ENCODE measurements at regions not wholly inside any gene's neighbourhood (a gene's known extent, or its start where the extent isn't known, plus 50 kb on each side); places are given as distances from the start of the nearest gene placed in this dataset.

GRCh38 chr10:106473129-106473685 is 691.3 kb downstream of the SORCS1 start:
- DNase-seq (ENCODE audit: low read depth in 1 of 2, low spot score in 1 of 2) = no peak
- Histone ChIP-seq H3K27me3 (no peaks in the 10 kb centered on the region), H3K27ac (no peak overlapping the region), H3K4me3 (no peak overlapping the region), H3K9me3 (ENCODE audit: low read depth) (no peaks in the 10 kb centered on the region), H3K36me3 (no peaks in the 10 kb centered on the region), H3K4me1 (ENCODE audit: low read depth) (no peaks in the 10 kb centered on the region)
- no peak for TF ChIP-seq CTCF (IDR thresholded peaks at IDR 0.05; ENCODE audit: low read depth, low read length)

GRCh38 chr10:106467506-106467905 is 697.0 kb downstream of the SORCS1 start:
- Histone ChIP-seq H3K27me3 (no peaks in the 10 kb centered on the region), H3K4me1 (ENCODE audit: low read depth) (no peaks in the 10 kb centered on the region), H3K27ac (no peak overlapping the region), H3K4me3 (no peak overlapping the region), H3K36me3 (no peaks in the 10 kb centered on the region), H3K9me3 (ENCODE audit: low read depth) (no peaks in the 10 kb centered on the region)
- DNase-seq (ENCODE audit: low read depth in 1 of 2, low spot score in 1 of 2) = no peak
- no peak for TF ChIP-seq CTCF (IDR thresholded peaks at IDR 0.05; ENCODE audit: low read depth, low read length)

- no peak for DNase-seq (ENCODE audit: low read depth in 1 of 2, low spot score in 1 of 2)
- H3K4me1 ChIP-seq (ENCODE audit: low read depth) = no peaks in the 10 kb centered on the region
- no peaks in the 10 kb centered on the region for H3K36me3 ChIP-seq
- no peak overlapping the region for H3K27ac ChIP-seq
- H3K27me3 ChIP-seq = no peaks in the 10 kb centered on the region
- no peak for TF ChIP-seq CTCF (IDR thresholded peaks at IDR 0.05; ENCODE audit: low read depth, low read length)
- no peaks in the 10 kb centered on the region for H3K9me3 ChIP-seq (ENCODE audit: low read depth)
- H3K4me3 ChIP-seq = no peak overlapping the region
Measured at GRCh38 chr10:106457522-106457921, 707.0 kb downstream of the SORCS1 start.

DNA sequence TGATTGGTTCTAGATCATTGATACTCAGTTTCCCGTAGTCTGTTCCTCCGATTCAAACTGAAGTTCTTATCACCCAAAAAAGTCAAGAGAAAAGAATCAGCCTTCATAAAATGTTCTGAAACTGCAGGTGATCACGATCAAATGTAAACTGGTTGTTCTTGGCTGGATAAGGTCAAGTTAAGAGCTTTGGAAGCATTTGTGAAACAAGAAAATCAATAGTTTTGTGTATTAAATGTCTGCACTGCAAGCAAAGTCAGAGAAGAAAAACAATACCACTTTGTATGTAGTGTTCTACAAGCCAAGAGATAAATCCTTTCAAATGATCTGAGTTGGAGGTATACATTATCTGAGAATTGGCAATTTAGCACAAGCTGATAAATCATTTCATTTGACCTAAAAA is 710.3 kb downstream of the SORCS1 start:
- no peaks in the 10 kb centered on the region for H3K4me1 ChIP-seq (ENCODE audit: low read depth)
- no peaks in the 10 kb centered on the region for H3K9me3 ChIP-seq (ENCODE audit: low read depth)
- DNase-seq (ENCODE audit: low read depth in 1 of 2, low spot score in 1 of 2) = no peak
- H3K27ac ChIP-seq = no peak overlapping the region
- TF ChIP-seq CTCF (IDR thresholded peaks at IDR 0.05; ENCODE audit: low read depth, low read length) = no peak
- H3K27me3 ChIP-seq = no peaks in the 10 kb centered on the region
- H3K36me3 ChIP-seq = no peaks in the 10 kb centered on the region
- H3K4me3 ChIP-seq = no peak overlapping the region

- H3K27ac ChIP-seq = no peak overlapping the region
- no peaks in the 10 kb centered on the region for H3K4me1 ChIP-seq (ENCODE audit: low read depth)
- TF ChIP-seq CTCF (IDR thresholded peaks at IDR 0.05; ENCODE audit: low read depth, low read length) = no peak
- DNase-seq (ENCODE audit: low read depth in 1 of 2, low spot score in 1 of 2) = no peak
- no peaks in the 10 kb centered on the region for H3K36me3 ChIP-seq
- no peaks in the 10 kb centered on the region for H3K27me3 ChIP-seq
- no peak overlapping the region for H3K4me3 ChIP-seq
- H3K9me3 ChIP-seq (ENCODE audit: low read depth) = no peaks in the 10 kb centered on the region
Measured at GRCh38 chr10:106450966-106451365, 713.5 kb downstream of the SORCS1 start.

GRCh38 chr10:106446920-106447319 is 717.6 kb downstream of the SORCS1 start:
- no peak for DNase-seq (ENCODE audit: low read depth in 1 of 2, low spot score in 1 of 2)
- TF ChIP-seq CTCF (IDR thresholded peaks at IDR 0.05; ENCODE audit: low read depth, low read length) = no peak
- H3K36me3 ChIP-seq = no peaks in the 10 kb centered on the region
- H3K9me3 ChIP-seq (ENCODE audit: low read depth) = no peaks in the 10 kb centered on the region
- no peak overlapping the region for H3K27ac ChIP-seq
- no peaks in the 10 kb centered on the region for H3K27me3 ChIP-seq
- no peak overlapping the region for H3K4me3 ChIP-seq
- no peaks in the 10 kb centered on the region for H3K4me1 ChIP-seq (ENCODE audit: low read depth)
